ENCODE measurements at regions not wholly inside any gene's neighbourhood (a gene's known extent, or its start where the extent isn't known, plus 50 kb on each side); places are given as distances from the start of the nearest gene placed in this dataset.

DNA sequence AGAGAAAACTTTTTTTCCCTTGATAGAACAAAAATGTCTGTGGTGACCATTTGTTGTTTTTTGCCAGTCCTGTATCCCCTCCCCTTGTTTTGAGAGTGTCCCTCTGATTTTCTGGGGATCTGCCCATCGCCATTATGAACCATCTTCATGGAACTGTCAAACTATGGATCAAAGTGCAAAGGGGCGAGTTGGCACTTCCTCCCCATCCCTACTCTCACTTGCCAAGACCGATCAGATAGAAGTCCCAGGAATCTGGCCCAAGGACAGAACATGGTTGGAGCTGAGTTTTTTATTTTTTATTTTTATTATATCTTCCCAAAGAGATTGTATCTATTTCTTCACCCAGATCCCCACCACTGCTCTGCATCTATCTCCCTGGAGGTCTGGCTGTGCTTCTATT lies 221.4 kb downstream of the IKZF2 start:
- no peaks in the 10 kb centered on the region for H3K27me3 ChIP-seq
- peaks cover 0 to under 1% (median 0%) of the 10 kb centered on the region in 3 donors for H3K9me3 ChIP-seq
- ATAC-seq = no peak
- no peaks in the 10 kb centered on the region for H3K36me3 ChIP-seq
- H3K27ac ChIP-seq = no peak overlapping the region
- TF ChIP-seq POLR2AphosphoS5 (IDR thresholded peaks at IDR 0.05) = no peak
- no peak for TF ChIP-seq CTCF (IDR thresholded peaks at IDR 0.05)
- TF ChIP-seq POLR2A (IDR thresholded peaks at IDR 0.05) = no peak
- no peak for TF ChIP-seq EP300 (IDR thresholded peaks at IDR 0.05)
- 83 to 94% methylated on average over 2 to 3 of the region's 3 CpGs for WGBS, 2 donors (ENCODE audit: low coverage in 1 of 2)
- H3K4me3 ChIP-seq = no peak overlapping the region
- H3K4me1 ChIP-seq = no peaks in the 10 kb centered on the region

DNA sequence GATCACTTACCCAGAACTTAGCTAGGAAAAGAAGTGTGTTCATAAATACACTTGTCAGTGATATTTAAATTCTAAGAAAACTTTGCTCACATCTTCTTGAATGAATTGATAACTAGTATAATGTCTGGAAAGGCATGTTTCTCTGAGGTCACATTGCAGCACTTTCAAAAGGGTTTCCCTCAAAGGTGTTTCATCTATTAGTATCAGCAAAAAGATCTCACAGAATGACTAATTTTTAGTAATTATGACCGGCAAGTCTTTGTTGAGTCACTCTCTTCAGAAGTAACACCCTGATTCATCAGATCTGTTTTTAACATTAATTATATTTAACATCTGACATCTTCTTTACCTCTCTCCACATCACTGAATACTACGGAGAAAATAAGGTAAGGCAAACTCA lies 222.3 kb downstream of the IKZF2 start:
- Histone ChIP-seq H3K4me3 (no peak overlapping the region), H3K27me3 (no peaks in the 10 kb centered on the region), H3K4me1 (no peaks in the 10 kb centered on the region), H3K9me3 (peaks cover 0 to 6% (median 0%) of the 10 kb centered on the region in 3 donors), H3K27ac (no peak overlapping the region), H3K36me3 (no peaks in the 10 kb centered on the region)
- 66 to 71% methylated on average over 2 of the region's 2 CpGs for WGBS, 2 donors (ENCODE audit: low coverage in 1 of 2)
- ATAC-seq = no peak
- TF ChIP-seq EP300 (IDR thresholded peaks at IDR 0.05) (no peak), POLR2AphosphoS5 (IDR thresholded peaks at IDR 0.05) (no peak), CTCF (IDR thresholded peaks at IDR 0.05) (no peak), POLR2A (IDR thresholded peaks at IDR 0.05) (no peak)

- Histone ChIP-seq H3K27ac (no peak overlapping the region), H3K27me3 (no peaks in the 10 kb centered on the region), H3K9me3 (peaks cover 0 to 6% (median 0%) of the 10 kb centered on the region in 3 donors), H3K4me1 (no peaks in the 10 kb centered on the region), H3K36me3 (no peaks in the 10 kb centered on the region), H3K4me3 (no peak overlapping the region)
- peak; percentile 37 for ATAC-seq
- TF ChIP-seq CTCF (IDR thresholded peaks at IDR 0.05) (no peak), EP300 (IDR thresholded peaks at IDR 0.05) (no peak), POLR2A (IDR thresholded peaks at IDR 0.05) (no peak), POLR2AphosphoS5 (IDR thresholded peaks at IDR 0.05) (no peak)
- WGBS, 2 donors (ENCODE audit: low coverage in 1 of 2) = 83 to 85% methylated on average over 2 to 4 of the region's 4 CpGs
Measured at GRCh38 chr2:212928681-212929080, 222.7 kb downstream of the IKZF2 start.

- H3K9me3 ChIP-seq = peaks cover 0 to 6% (median 0%) of the 10 kb centered on the region in 3 donors
- H3K36me3 ChIP-seq = no peaks in the 10 kb centered on the region
- no peak for ATAC-seq
- TF ChIP-seq POLR2A (IDR thresholded peaks at IDR 0.05) = no peak
- TF ChIP-seq CTCF (IDR thresholded peaks at IDR 0.05) = no peak
- TF ChIP-seq EP300 (IDR thresholded peaks at IDR 0.05) = no peak
- no peak for TF ChIP-seq POLR2AphosphoS5 (IDR thresholded peaks at IDR 0.05)
- no peaks in the 10 kb centered on the region for H3K4me1 ChIP-seq
- no peak overlapping the region for H3K4me3 ChIP-seq
- no peak overlapping the region for H3K27ac ChIP-seq
- WGBS, 2 donors (ENCODE audit: low coverage in 1 of 2) = 70 to 88% methylated on average over 3 to 4 of the region's 4 CpGs
- H3K27me3 ChIP-seq = no peaks in the 10 kb centered on the region
Measured at GRCh38 chr2:212926940-212927339, 224.5 kb downstream of the IKZF2 start.

DNA sequence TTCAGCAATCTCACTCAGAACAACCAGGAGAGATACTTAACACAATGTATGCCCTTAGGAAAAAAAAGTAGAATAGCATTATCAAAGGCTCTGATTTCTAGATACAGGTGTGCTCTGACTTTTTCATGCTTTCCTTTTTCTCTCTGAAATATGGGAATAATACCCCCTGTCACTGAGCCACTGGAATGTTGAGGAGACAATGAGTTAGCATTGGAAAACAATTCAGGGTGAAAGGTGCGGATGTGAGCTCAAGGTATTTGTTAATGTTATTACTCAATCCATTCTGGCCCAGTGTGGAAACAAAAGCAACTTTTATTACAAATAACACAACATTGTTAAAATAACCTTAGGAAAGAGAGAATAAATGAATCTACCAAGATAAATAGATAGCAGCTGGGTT lies 228.0 kb downstream of the IKZF2 start:
- TF ChIP-seq POLR2AphosphoS5 (IDR thresholded peaks at IDR 0.05) = no peak
- TF ChIP-seq POLR2A (IDR thresholded peaks at IDR 0.05) = no peak
- no peak for TF ChIP-seq CTCF (IDR thresholded peaks at IDR 0.05)
- TF ChIP-seq EP300 (IDR thresholded peaks at IDR 0.05) = no peak
- ATAC-seq = no peak
- no peaks in the 10 kb centered on the region for H3K36me3 ChIP-seq
- no peak overlapping the region for H3K27ac ChIP-seq
- 56 to 100% methylated on average over 1 of the region's 1 CpG for WGBS, 2 donors (ENCODE audit: low coverage in 1 of 2)
- H3K27me3 ChIP-seq = no peaks in the 10 kb centered on the region
- no peaks in the 10 kb centered on the region for H3K4me1 ChIP-seq
- no peak overlapping the region for H3K4me3 ChIP-seq
- peaks cover 0 to 6% (median 0%) of the 10 kb centered on the region in 3 donors for H3K9me3 ChIP-seq

Data from gastroesophageal sphincter (tissue), 4 donors.